Neuronal stem cell (in vitro differentiated cells): ENCODE measurements at regions not wholly inside any gene's neighbourhood (a gene's known extent, or its start where the extent isn't known, plus 50 kb on each side); places are given as distances from the start of the nearest gene placed in this dataset.

Source experiments
- DNase-seq: peaks from one replicate; pipeline ENCODE4 v3.0.0-alpha.2; 2013; ENCODE audit warnings: low spot score
- H2AFZ ChIP-seq: one replicate; pipeline ENCODE4 v1.6.1; 2013; ENCODE audit warnings: mild to moderate bottlenecking, low read length, inconsistent platforms
- H2AK5ac ChIP-seq: 2 replicates; pipeline ENCODE4 v1.6.1; 2013; ENCODE audit warnings: low read depth, mild to moderate bottlenecking, inconsistent platforms, low read length, moderate library complexity, mixed read lengths
- H2BK120ac ChIP-seq: 2 replicates; pipeline ENCODE4 v1.6.1; 2013; ENCODE audit warnings: low read depth, mild to moderate bottlenecking, inconsistent platforms, low read length, moderate library complexity, mixed read lengths
- H2BK12ac ChIP-seq: one replicate; pipeline ENCODE4 v1.6.1; 2013; ENCODE audit warnings: low read length, inconsistent platforms
- H2BK15ac ChIP-seq: 2 replicates; pipeline ENCODE4 v1.6.1; 2013; ENCODE audit warnings: mild to moderate bottlenecking, low read length, inconsistent platforms, mixed read lengths
- H2BK5ac ChIP-seq: one replicate; pipeline ENCODE4 v1.6.1; 2013; ENCODE audit warnings: inconsistent platforms, mild to moderate bottlenecking, low read length, moderate library complexity
- H3K14ac ChIP-seq: one replicate; pipeline ENCODE4 v1.6.1; 2013; ENCODE audit warnings: low read length, inconsistent platforms
- H3K18ac ChIP-seq: 2 replicates; pipeline ENCODE4 v1.6.1; 2013; ENCODE audit warnings: low read length, inconsistent platforms
- H3K23ac ChIP-seq: 2 replicates; pipeline ENCODE4 v1.6.1; 2013; ENCODE audit warnings: low read depth, mild to moderate bottlenecking, mixed read lengths, low read length, inconsistent platforms; ENCODE audit not compliant: poor library complexity
- H3K27ac ChIP-seq: replicated peaks from 3 replicates; pipeline ENCODE4 v1.5.1; 2013; ENCODE audit warnings: low read length, inconsistent platforms
- H3K27me3 ChIP-seq, 3 experiments: 2 replicates each; pipeline ENCODE4 v1.6.1; 2013; ENCODE audit warnings: low read length in 3 of 3, mild to moderate bottlenecking in 2 of 3, inconsistent platforms in 1 of 3, low read depth in 1 of 3, mixed read lengths in 1 of 3, moderate library complexity in 1 of 3; ENCODE audit not compliant: control insufficient read depth in 3 of 3, insufficient read depth in 3 of 3
- H3K36me3 ChIP-seq, 2 donors: replicated peaks in 1 of 2; 2 replicates each; pipeline ENCODE4 v1.6.1; 2013; ENCODE audit warnings: low read length in 2 of 2; ENCODE audit not compliant: control insufficient read depth in 2 of 2, insufficient read depth in 2 of 2
- H3K4ac ChIP-seq: 2 replicates; pipeline ENCODE4 v1.6.1; 2013; ENCODE audit warnings: inconsistent platforms, mild to moderate bottlenecking, low read length, moderate library complexity
- H3K4me1 ChIP-seq, 2 donors: 1 replicate in 1 of 2; 2 replicates in 1 of 2; pipeline ENCODE4 v1.6.1; 2013; ENCODE audit warnings: low read length in 2 of 2, low read depth in 1 of 2; ENCODE audit not compliant: control insufficient read depth in 2 of 2, insufficient read depth in 1 of 2
- H3K4me2 ChIP-seq: one replicate; pipeline ENCODE4 v1.6.1; 2013; ENCODE audit warnings: mild to moderate bottlenecking, low read length, inconsistent platforms; ENCODE audit not compliant: insufficient read depth, poor library complexity, severe bottlenecking
- H3K4me3 ChIP-seq, 2 donors: 2 replicates each; pipeline ENCODE4 v1.5.1; 2013; ENCODE audit warnings: low read length in 2 of 2, mild to moderate bottlenecking in 2 of 2, inconsistent platforms in 1 of 2, moderate library complexity in 1 of 2
- H3K79me1 ChIP-seq: one replicate; pipeline ENCODE4 v1.6.1; 2013; ENCODE audit warnings: low read depth, mild to moderate bottlenecking, inconsistent platforms, low read length, moderate library complexity
- H3K9ac ChIP-seq: one replicate; pipeline ENCODE4 v1.6.1; 2013; ENCODE audit warnings: mild to moderate bottlenecking, low read depth, low read length, inconsistent platforms; ENCODE audit not compliant: poor library complexity
- H3K9me3 ChIP-seq, 2 donors: replicated peaks in 1 of 2; 2 replicates each; pipeline versions ENCODE3 to v1.6.1; 2013; ENCODE audit warnings: low read length in 2 of 2, mild to moderate bottlenecking in 2 of 2, inconsistent platforms in 1 of 2, low read depth in 1 of 2, mixed read lengths in 1 of 2, moderate library complexity in 1 of 2; ENCODE audit not compliant: control insufficient read depth in 2 of 2, insufficient read depth in 1 of 2
- H4K8ac ChIP-seq: one replicate; pipeline ENCODE4 v1.6.1; 2013; ENCODE audit warnings: low read depth, mild to moderate bottlenecking, inconsistent platforms, low read length, moderate library complexity
- H4K91ac ChIP-seq: one replicate; pipeline ENCODE4 v1.6.1; 2013; ENCODE audit warnings: low read length, low read depth, mild to moderate bottlenecking, inconsistent platforms; ENCODE audit not compliant: poor library complexity
- WGBS, 2 donors: extraction: QIAGEN DNeasy Blood & Tissue Kit; methylation state at CpG; one replicate each; pipeline ENCODE4 v1.1.7; 2013; ENCODE audit warnings: missing lambda C conversion rate in 2 of 2, mixed read lengths in 1 of 2; ENCODE audit not compliant: insufficient read length in 2 of 2, insufficient replicate concordance in 1 of 2; ENCODE audit errors: extremely low coverage in 2 of 2; 5-methylcytosine and 5-hydroxymethylcytosine counted together

- Histone ChIP-seq H3K27me3 (no peaks in the 10 kb centered on the region), H3K27ac (no peak overlapping the region), H3K4me1 (peaks cover 0 to 2% of the 10 kb centered on the region in 2 donors), H4K8ac (no peak overlapping the region), H4K91ac (no peak overlapping the region), H3K4me2 (no peak overlapping the region), H2AK5ac (no peak overlapping the region), H3K9me3 (no peaks in the 10 kb centered on the region), H2BK15ac (no peak overlapping the region), H2BK12ac (no peak overlapping the region), H2BK5ac (no peak overlapping the region), H3K18ac (no peak overlapping the region), H3K4me3 (no peak overlapping the region), H3K14ac (no peak overlapping the region), H2AFZ (no peak overlapping the region), H3K79me1 (no peaks in the 10 kb centered on the region), H2BK120ac (no peak overlapping the region), H3K9ac (no peak overlapping the region), H3K23ac (no peak overlapping the region), H3K36me3 (no peaks in the 10 kb centered on the region), H3K4ac (no peak overlapping the region)
- DNase-seq: no peak
- no CpG with 5 or more reads among the region's 3 CpGs for WGBS, 2 donors
Observed at GRCh38 chr18:68564961-68565360, 149.9 kb downstream of the TMX3 start.

- Histone ChIP-seq H2BK12ac (no peak overlapping the region), H2AFZ (no peak overlapping the region), H3K4me3 (no peak overlapping the region), H3K36me3 (no peaks in the 10 kb centered on the region), H3K4ac (no peak overlapping the region), H3K23ac (no peak overlapping the region), H2BK15ac (no peak overlapping the region), H3K9me3 (no peaks in the 10 kb centered on the region), H3K14ac (no peak overlapping the region), H3K9ac (no peak overlapping the region), H3K4me1 (peaks cover 0 to 2% of the 10 kb centered on the region in 2 donors), H2AK5ac (no peak overlapping the region), H4K8ac (no peak overlapping the region), H3K27me3 (no peaks in the 10 kb centered on the region), H3K18ac (no peak overlapping the region), H2BK120ac (no peak overlapping the region), H4K91ac (no peak overlapping the region), H3K4me2 (no peak overlapping the region), H2BK5ac (no peak overlapping the region), H3K79me1 (no peaks in the 10 kb centered on the region), H3K27ac (no peak overlapping the region)
- no peak for DNase-seq
Observed at GRCh38 chr18:68564351-68564750, 150.6 kb downstream of the TMX3 start.

GRCh38 chr18:68560128-68560527, 154.8 kb downstream of the TMX3 start:
- Histone ChIP-seq H3K4ac (no peak overlapping the region), H3K79me1 (no peaks in the 10 kb centered on the region), H2BK15ac (no peak overlapping the region), H2BK12ac (no peak overlapping the region), H2AFZ (no peak overlapping the region), H3K4me1 (peaks cover 0 to 2% of the 10 kb centered on the region in 2 donors), H3K36me3 (no peaks in the 10 kb centered on the region), H3K27ac (no peak overlapping the region), H4K8ac (no peak overlapping the region), H2AK5ac (no peak overlapping the region), H3K9ac (no peak overlapping the region), H3K18ac (no peak overlapping the region), H2BK5ac (no peak overlapping the region), H3K4me3 (no peak overlapping the region), H3K14ac (no peak overlapping the region), H3K27me3 (no peaks in the 10 kb centered on the region), H3K4me2 (no peak overlapping the region), H3K9me3 (peaks cover 0 to 2% of the 10 kb centered on the region in 2 donors), H4K91ac (no peak overlapping the region), H2BK120ac (no peak overlapping the region), H3K23ac (no peak overlapping the region)
- WGBS, 2 donors: no CpG with 5 or more reads among the region's 2 CpGs
- no peak for DNase-seq

GRCh38 chr18:68557183-68557582, 157.7 kb downstream of the TMX3 start:
- no CpG with 5 or more reads among the region's 5 CpGs for WGBS, 2 donors
- Histone ChIP-seq H3K79me1 (no peaks in the 10 kb centered on the region), H3K9ac (no peak overlapping the region), H3K18ac (no peak overlapping the region), H3K36me3 (no peaks in the 10 kb centered on the region), H3K23ac (no peak overlapping the region), H3K9me3 (peaks cover 0 to 2% of the 10 kb centered on the region in 2 donors), H2BK12ac (no peak overlapping the region), H3K4me3 (no peak overlapping the region), H3K27me3 (no peaks in the 10 kb centered on the region), H2BK5ac (no peak overlapping the region), H3K4ac (no peak overlapping the region), H4K8ac (no peak overlapping the region), H3K14ac (no peak overlapping the region), H3K4me1 (no peaks in the 10 kb centered on the region), H2BK120ac (no peak overlapping the region), H3K27ac (no peak overlapping the region), H3K4me2 (no peak overlapping the region), H2BK15ac (no peak overlapping the region), H2AK5ac (no peak overlapping the region), H2AFZ (no peak overlapping the region), H4K91ac (no peak overlapping the region)
- DNase-seq: no peak
